ENCODE measurements at regions not wholly inside any gene's neighbourhood (a gene's known extent, or its start where the extent isn't known, plus 50 kb on each side); places are given as distances from the start of the nearest gene placed in this dataset.

GRCh38 chr3:59593380-59593779 lies 543.6 kb upstream of the CFAP20DC start:
- H3K9ac ChIP-seq (ENCODE audit: low read length) = no peak overlapping the region
- no peak for TF ChIP-seq CTCF (IDR thresholded peaks at IDR 0.05; ENCODE audit: insufficient read depth, low read depth, low read length)
- no peak for TF ChIP-seq EZH2 (IDR thresholded peaks at IDR 0.05; ENCODE audit: insufficient read depth, low read length)
- no peak overlapping the region for H2AFZ ChIP-seq (ENCODE audit: low read depth, low read length)
- no peaks in the 10 kb centered on the region for H3K9me3 ChIP-seq (ENCODE audit: insufficient read depth, low read depth, low read length)
- H3K27me3 ChIP-seq (ENCODE audit: insufficient read depth, low read length) = no peaks in the 10 kb centered on the region
- H3K4me2 ChIP-seq (ENCODE audit: low read length) = no peak overlapping the region
- FAIRE-seq (no peak), DNase-seq (ENCODE audit: low read depth) (no peak)
- H3K4me3 ChIP-seq (ENCODE audit: insufficient read depth, low read depth, low read length) = no peak overlapping the region
- no peaks in the 10 kb centered on the region for H3K36me3 ChIP-seq (ENCODE audit: insufficient read depth, low read length)
- peaks cover 6% of the 10 kb centered on the region for H3K9me3 Mint-ChIP-seq (ENCODE audit: unreplicated experiment)
- no peak overlapping the region for H3K27ac ChIP-seq (ENCODE audit: low read depth, low read length)
- H3K4me3 Mint-ChIP-seq (ENCODE audit: unreplicated experiment) = no peak overlapping the region
- H3K4me1 Mint-ChIP-seq (ENCODE audit: low read depth, unreplicated experiment) = no peaks in the 10 kb centered on the region
- no peaks in the 10 kb centered on the region for H3K36me3 Mint-ChIP-seq (ENCODE audit: low read depth, unreplicated experiment)
- no peaks in the 10 kb centered on the region for H4K20me1 ChIP-seq (ENCODE audit: insufficient read depth, low read length)
- no peaks in the 10 kb centered on the region for H3K4me1 ChIP-seq (ENCODE audit: insufficient read depth, low read length)
- H3K27me3 Mint-ChIP-seq (ENCODE audit: low read depth, unreplicated experiment) = peaks cover 7% of the 10 kb centered on the region
- no peaks in the 10 kb centered on the region for H3K79me2 ChIP-seq (ENCODE audit: insufficient read depth, low read length)
- no peak overlapping the region for H3K27ac Mint-ChIP-seq (ENCODE audit: unreplicated experiment)

GRCh38 chr3:59580996-59581395 lies 531.2 kb upstream of the CFAP20DC start:
- H2AFZ ChIP-seq (ENCODE audit: low read depth, low read length) = no peak overlapping the region
- no peak overlapping the region for H3K4me3 ChIP-seq (ENCODE audit: insufficient read depth, low read depth, low read length)
- H3K9ac ChIP-seq (ENCODE audit: low read length) = no peak overlapping the region
- Mint-ChIP-seq H3K9me3 (ENCODE audit: unreplicated experiment) (peaks cover 3% of the 10 kb centered on the region), H3K4me1 (ENCODE audit: low read depth, unreplicated experiment) (no peaks in the 10 kb centered on the region), H3K36me3 (ENCODE audit: low read depth, unreplicated experiment) (no peaks in the 10 kb centered on the region), H3K4me3 (ENCODE audit: unreplicated experiment) (no peak overlapping the region), H3K27me3 (ENCODE audit: low read depth, unreplicated experiment) (no peaks in the 10 kb centered on the region), H3K27ac (ENCODE audit: unreplicated experiment) (no peak overlapping the region)
- H3K27me3 ChIP-seq (ENCODE audit: insufficient read depth, low read length) = no peaks in the 10 kb centered on the region
- no peak for DNase-seq (ENCODE audit: low read depth)
- no peaks in the 10 kb centered on the region for H3K9me3 ChIP-seq (ENCODE audit: insufficient read depth, low read depth, low read length)
- no peaks in the 10 kb centered on the region for H3K4me1 ChIP-seq (ENCODE audit: insufficient read depth, low read length)
- no peaks in the 10 kb centered on the region for H3K79me2 ChIP-seq (ENCODE audit: insufficient read depth, low read length)
- H3K36me3 ChIP-seq (ENCODE audit: insufficient read depth, low read length) = no peaks in the 10 kb centered on the region
- no peak overlapping the region for H3K27ac ChIP-seq (ENCODE audit: low read depth, low read length)
- no peaks in the 10 kb centered on the region for H4K20me1 ChIP-seq (ENCODE audit: insufficient read depth, low read length)
- TF ChIP-seq CTCF (IDR thresholded peaks at IDR 0.05; ENCODE audit: insufficient read depth, low read depth, low read length) (no peak), EZH2 (IDR thresholded peaks at IDR 0.05; ENCODE audit: insufficient read depth, low read length) (no peak)
- no peak overlapping the region for H3K4me2 ChIP-seq (ENCODE audit: low read length)
- FAIRE-seq = no peak

- H2AFZ ChIP-seq (ENCODE audit: low read depth, low read length) = no peak overlapping the region
- no peaks in the 10 kb centered on the region for H3K36me3 Mint-ChIP-seq (ENCODE audit: low read depth, unreplicated experiment)
- H3K9ac ChIP-seq (ENCODE audit: low read length) = no peak overlapping the region
- no peaks in the 10 kb centered on the region for H3K4me1 ChIP-seq (ENCODE audit: insufficient read depth, low read length)
- H3K36me3 ChIP-seq (ENCODE audit: insufficient read depth, low read length) = no peaks in the 10 kb centered on the region
- H3K9me3 Mint-ChIP-seq (ENCODE audit: unreplicated experiment) = no peaks in the 10 kb centered on the region
- no peak overlapping the region for H3K4me3 Mint-ChIP-seq (ENCODE audit: unreplicated experiment)
- no peaks in the 10 kb centered on the region for H3K79me2 ChIP-seq (ENCODE audit: insufficient read depth, low read length)
- no peak overlapping the region for H3K4me3 ChIP-seq (ENCODE audit: insufficient read depth, low read depth, low read length)
- H3K27me3 Mint-ChIP-seq (ENCODE audit: low read depth, unreplicated experiment) = no peaks in the 10 kb centered on the region
- no peak for FAIRE-seq
- no peaks in the 10 kb centered on the region for H3K4me1 Mint-ChIP-seq (ENCODE audit: low read depth, unreplicated experiment)
- no peaks in the 10 kb centered on the region for H4K20me1 ChIP-seq (ENCODE audit: insufficient read depth, low read length)
- no peak for TF ChIP-seq EZH2 (IDR thresholded peaks at IDR 0.05; ENCODE audit: insufficient read depth, low read length)
- no peak for TF ChIP-seq CTCF (IDR thresholded peaks at IDR 0.05; ENCODE audit: insufficient read depth, low read depth, low read length)
- H3K4me2 ChIP-seq (ENCODE audit: low read length) = no peak overlapping the region
- H3K27ac Mint-ChIP-seq (ENCODE audit: unreplicated experiment) = no peak overlapping the region
- no peaks in the 10 kb centered on the region for H3K9me3 ChIP-seq (ENCODE audit: insufficient read depth, low read depth, low read length)
- H3K27ac ChIP-seq (ENCODE audit: low read depth, low read length) = no peak overlapping the region
- H3K27me3 ChIP-seq (ENCODE audit: insufficient read depth, low read length) = no peaks in the 10 kb centered on the region
- DNase-seq (ENCODE audit: low read depth) = no peak
Measured at GRCh38 chr3:59580499-59580898, 530.7 kb upstream of the CFAP20DC start.
